ENCODE measurements at regions not wholly inside any gene's neighbourhood (a gene's known extent, or its start where the extent isn't known, plus 50 kb on each side); places are given as distances from the start of the nearest gene placed in this dataset.

DNA sequence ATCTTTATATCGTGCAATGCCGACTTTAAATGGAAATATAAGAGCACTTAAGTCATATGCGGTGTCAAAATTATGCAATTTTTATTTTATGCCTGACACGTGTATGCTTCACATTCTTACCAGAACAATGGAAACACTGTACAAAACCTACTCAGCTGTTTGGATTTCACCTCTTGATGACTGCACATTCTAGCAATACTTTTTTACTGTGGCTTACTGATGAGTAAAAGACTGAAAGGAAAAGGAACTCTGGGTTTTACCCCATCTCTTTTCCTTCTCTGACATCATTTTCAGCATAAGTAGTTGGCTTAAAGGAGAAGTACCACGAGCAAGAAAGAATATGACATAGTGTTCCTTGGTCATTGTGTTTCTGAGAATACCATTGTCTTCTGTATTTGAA, 142.8 kb downstream of the POLR2M start:
- Histone ChIP-seq H3K79me2 (ENCODE audit: insufficient read depth, low read length) (no peaks in the 10 kb centered on the region), H3K9me3 (replicated peaks in 1 of 2; ENCODE audit: control insufficient read depth in 1 of 2, insufficient read depth in 1 of 2, low read length in 2 of 2) (no peaks in the 10 kb centered on the region), H3K9ac (ENCODE audit: insufficient read depth, low read length, poor library complexity, severe bottlenecking) (no peak overlapping the region), H3K27me3 (ENCODE audit: control insufficient read depth in 2 of 2, insufficient read depth in 2 of 2, low read length in 2 of 2) (peaks cover 4 to 9% of the 10 kb centered on the region in 2 donors), H3K27ac (ENCODE audit: low read depth in 1 of 2, low read length in 2 of 2) (no peak overlapping the region), H2AFZ (ENCODE audit: insufficient read depth, low read depth, low read length, poor library complexity, severe bottlenecking) (no peak overlapping the region), H3K4me2 (replicated peaks; ENCODE audit: extremely low read depth, low read length, poor library complexity, severe bottlenecking) (no peak overlapping the region), H3K36me3 (replicated peaks in 1 of 2; ENCODE audit: control insufficient read depth in 1 of 2, insufficient read depth in 2 of 2, low read length in 2 of 2) (no peaks in the 10 kb centered on the region), H4K20me1 (ENCODE audit: insufficient read depth, low read length) (no peaks in the 10 kb centered on the region), H3K4me3 (replicated peaks in 1 of 3; ENCODE audit: low read depth in 2 of 3, low read length in 3 of 3) (no peak overlapping the region), H3K4me1 (ENCODE audit: control insufficient read depth in 1 of 2, insufficient read depth in 2 of 2, low read length in 2 of 2) (no peaks in the 10 kb centered on the region)
- H3K4me3 Mint-ChIP-seq: no peak overlapping the region
- H3K27me3 Mint-ChIP-seq (ENCODE audit: low read depth in 3 of 3): peaks cover 0 to 3% (median 0%) of the 10 kb centered on the region in 3 donors
- no peaks in the 10 kb centered on the region for H3K36me3 Mint-ChIP-seq
- H3K4me1 Mint-ChIP-seq: no peaks in the 10 kb centered on the region
- H3K9me3 Mint-ChIP-seq: no peaks in the 10 kb centered on the region
- H3K27ac Mint-ChIP-seq: no peak overlapping the region
- no peak for DNase-seq
- intact Hi-C loops (cut with micrococcal nuclease): no loop called here
- TF ChIP-seq, protein P1, sequence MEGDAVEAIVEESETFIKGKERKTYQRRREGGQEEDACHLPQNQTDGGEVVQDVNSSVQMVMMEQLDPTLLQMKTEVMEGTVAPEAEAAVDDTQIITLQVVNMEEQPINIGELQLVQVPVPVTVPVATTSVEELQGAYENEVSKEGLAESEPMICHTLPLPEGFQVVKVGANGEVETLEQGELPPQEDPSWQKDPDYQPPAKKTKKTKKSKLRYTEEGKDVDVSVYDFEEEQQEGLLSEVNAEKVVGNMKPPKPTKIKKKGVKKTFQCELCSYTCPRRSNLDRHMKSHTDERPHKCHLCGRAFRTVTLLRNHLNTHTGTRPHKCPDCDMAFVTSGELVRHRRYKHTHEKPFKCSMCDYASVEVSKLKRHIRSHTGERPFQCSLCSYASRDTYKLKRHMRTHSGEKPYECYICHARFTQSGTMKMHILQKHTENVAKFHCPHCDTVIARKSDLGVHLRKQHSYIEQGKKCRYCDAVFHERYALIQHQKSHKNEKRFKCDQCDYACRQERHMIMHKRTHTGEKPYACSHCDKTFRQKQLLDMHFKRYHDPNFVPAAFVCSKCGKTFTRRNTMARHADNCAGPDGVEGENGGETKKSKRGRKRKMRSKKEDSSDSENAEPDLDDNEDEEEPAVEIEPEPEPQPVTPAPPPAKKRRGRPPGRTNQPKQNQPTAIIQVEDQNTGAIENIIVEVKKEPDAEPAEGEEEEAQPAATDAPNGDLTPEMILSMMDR (IDR thresholded peaks at IDR 0.05): no peak
- no CpG with 5 or more reads among the region's 5 CpGs for WGBS (ENCODE audit: insufficient coverage)

DNA sequence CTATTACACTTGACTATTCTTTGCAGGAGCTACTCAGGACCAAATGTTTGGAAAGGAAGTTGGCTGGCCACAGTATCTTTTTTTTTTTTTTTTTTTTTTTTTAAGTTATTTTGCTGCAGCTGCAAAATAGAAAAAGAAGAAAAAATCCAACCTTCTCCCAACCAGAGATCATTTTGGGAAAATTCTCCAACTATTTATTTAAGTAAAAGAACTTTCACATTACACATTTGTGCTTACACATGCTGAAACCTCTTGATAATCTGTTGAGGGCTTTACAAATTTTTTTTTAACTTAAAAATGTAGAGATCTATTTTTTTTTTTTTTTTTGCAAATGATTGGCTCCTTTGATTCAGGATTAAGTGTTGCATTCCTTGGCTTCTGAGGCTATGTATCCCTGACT, 148.0 kb downstream of the POLR2M start:
- H3K36me3 Mint-ChIP-seq: no peaks in the 10 kb centered on the region
- no peaks in the 10 kb centered on the region for H3K4me1 Mint-ChIP-seq
- H3K9me3 Mint-ChIP-seq: no peaks in the 10 kb centered on the region
- H3K27ac Mint-ChIP-seq: no peak overlapping the region
- Histone ChIP-seq H3K27ac (ENCODE audit: low read depth in 1 of 2, low read length in 2 of 2) (no peak overlapping the region), H3K9ac (ENCODE audit: insufficient read depth, low read length, poor library complexity, severe bottlenecking) (no peak overlapping the region), H3K9me3 (replicated peaks in 1 of 2; ENCODE audit: control insufficient read depth in 1 of 2, insufficient read depth in 1 of 2, low read length in 2 of 2) (no peaks in the 10 kb centered on the region), H2AFZ (ENCODE audit: insufficient read depth, low read depth, low read length, poor library complexity, severe bottlenecking) (no peak overlapping the region), H3K4me2 (replicated peaks; ENCODE audit: extremely low read depth, low read length, poor library complexity, severe bottlenecking) (no peak overlapping the region), H3K79me2 (ENCODE audit: insufficient read depth, low read length) (no peaks in the 10 kb centered on the region), H4K20me1 (ENCODE audit: insufficient read depth, low read length) (no peaks in the 10 kb centered on the region), H3K36me3 (replicated peaks in 1 of 2; ENCODE audit: control insufficient read depth in 1 of 2, insufficient read depth in 2 of 2, low read length in 2 of 2) (no peaks in the 10 kb centered on the region), H3K27me3 (ENCODE audit: control insufficient read depth in 2 of 2, insufficient read depth in 2 of 2, low read length in 2 of 2) (peaks cover 8 to 12% of the 10 kb centered on the region in 2 donors), H3K4me1 (ENCODE audit: control insufficient read depth in 1 of 2, insufficient read depth in 2 of 2, low read length in 2 of 2) (no peaks in the 10 kb centered on the region), H3K4me3 (replicated peaks in 1 of 3; ENCODE audit: low read depth in 2 of 3, low read length in 3 of 3) (no peak overlapping the region)
- H3K4me3 Mint-ChIP-seq: no peak overlapping the region
- no peak for DNase-seq
- intact Hi-C loops (cut with micrococcal nuclease): no loop called here
- peaks cover 3 to 22% (median 8%) of the 10 kb centered on the region in 3 donors for H3K27me3 Mint-ChIP-seq (ENCODE audit: low read depth in 3 of 3)
- TF ChIP-seq, protein P1 (IDR thresholded peaks at IDR 0.05): no peak
